CD8-positive, alpha-beta memory T cell (primary cell): ENCODE measurements at regions not wholly inside any gene's neighbourhood (a gene's known extent, or its start where the extent isn't known, plus 50 kb on each side); places are given as distances from the start of the nearest gene placed in this dataset.
A peak's percentile ranks its signal among the peaks of the same experiment; 100 is the strongest.

Experiments
- CTCF ChIA-PET: fragments of 350-600 bp; sonication (Branson Sonifier 250); formaldehyde crosslinking; loops from one replicate; lab custom pipeline; 2021; ENCODE audit warnings: antibody characterized with exemption; lab: Charles Lee
- POLR2A ChIA-PET: fragments of 350-600 bp; sonication (Branson Sonifier 250); formaldehyde crosslinking; loops from one replicate; lab custom pipeline; 2021; ENCODE audit warnings: antibody characterized with exemption; lab: Charles Lee
- DNase-seq, 5 donors: peaks; one replicate each; pipeline versions ENCODE4 v3.0.0 to v3.0.0-alpha.2; 2020 to 2022; ENCODE audit warnings: mixed read lengths in 1 of 5
- H3K27ac ChIP-seq: one replicate; pipeline ENCODE4 v1.7.0; 2013; ENCODE audit warnings: low read depth, mild to moderate bottlenecking, low read length, moderate library complexity
- H3K27me3 ChIP-seq: 2 replicates; pipeline ENCODE4 v1.7.0; 2013; ENCODE audit warnings: low read length, mild to moderate bottlenecking; ENCODE audit not compliant: insufficient read depth, poor library complexity, severe bottlenecking
- H3K36me3 ChIP-seq: 2 replicates; pipeline ENCODE4 v1.7.0; 2013; ENCODE audit warnings: mild to moderate bottlenecking, low read length, moderate library complexity; ENCODE audit not compliant: insufficient read depth
- H3K4me1 ChIP-seq: 2 replicates; pipeline ENCODE4 v1.7.0; 2013; ENCODE audit warnings: mild to moderate bottlenecking, low read length, moderate library complexity; ENCODE audit not compliant: insufficient read depth
- H3K4me3 ChIP-seq: 2 replicates; pipeline ENCODE4 v1.7.0; 2013; ENCODE audit warnings: mild to moderate bottlenecking, low read length
- H3K9me3 ChIP-seq: 2 replicates; pipeline ENCODE4 v1.7.0; 2013; ENCODE audit warnings: mild to moderate bottlenecking, low read length
- H3K27ac Mint-ChIP-seq, 8 donors: one replicate each; pipeline ENCODE4 v1.8.0; 2020 to 2021; ENCODE audit warnings: mixed read lengths in 8 of 8, mild to moderate bottlenecking in 6 of 8, inconsistent platforms in 3 of 8, moderate library complexity in 3 of 8
- H3K27me3 Mint-ChIP-seq, 2 donors: one replicate each; pipeline ENCODE4 v1.8.0; 2020 to 2021; ENCODE audit warnings: mixed read lengths in 2 of 2, mild to moderate bottlenecking in 1 of 2, moderate library complexity in 1 of 2
- H3K36me3 Mint-ChIP-seq, 3 donors: one replicate each; pipeline ENCODE4 v1.8.0; 2020 to 2021; ENCODE audit warnings: mixed read lengths in 3 of 3, inconsistent platforms in 1 of 3, mild to moderate bottlenecking in 1 of 3
- H3K4me1 Mint-ChIP-seq, 3 donors: one replicate each; pipeline ENCODE4 v1.8.0; 2020 to 2021; ENCODE audit warnings: mixed read lengths in 3 of 3, inconsistent platforms in 1 of 3, mild to moderate bottlenecking in 1 of 3
- H3K4me3 Mint-ChIP-seq, 7 donors: one replicate each; pipeline ENCODE4 v1.8.0; 2020 to 2021; ENCODE audit warnings: mixed read lengths in 7 of 7, mild to moderate bottlenecking in 6 of 7, moderate library complexity in 4 of 7, inconsistent platforms in 2 of 7
- H3K9me3 Mint-ChIP-seq, 5 donors: one replicate each; pipeline ENCODE4 v1.8.0; 2020 to 2022; ENCODE audit warnings: mixed read lengths in 5 of 5, mild to moderate bottlenecking in 3 of 5, moderate library complexity in 2 of 5, inconsistent platforms in 1 of 5

DNA sequence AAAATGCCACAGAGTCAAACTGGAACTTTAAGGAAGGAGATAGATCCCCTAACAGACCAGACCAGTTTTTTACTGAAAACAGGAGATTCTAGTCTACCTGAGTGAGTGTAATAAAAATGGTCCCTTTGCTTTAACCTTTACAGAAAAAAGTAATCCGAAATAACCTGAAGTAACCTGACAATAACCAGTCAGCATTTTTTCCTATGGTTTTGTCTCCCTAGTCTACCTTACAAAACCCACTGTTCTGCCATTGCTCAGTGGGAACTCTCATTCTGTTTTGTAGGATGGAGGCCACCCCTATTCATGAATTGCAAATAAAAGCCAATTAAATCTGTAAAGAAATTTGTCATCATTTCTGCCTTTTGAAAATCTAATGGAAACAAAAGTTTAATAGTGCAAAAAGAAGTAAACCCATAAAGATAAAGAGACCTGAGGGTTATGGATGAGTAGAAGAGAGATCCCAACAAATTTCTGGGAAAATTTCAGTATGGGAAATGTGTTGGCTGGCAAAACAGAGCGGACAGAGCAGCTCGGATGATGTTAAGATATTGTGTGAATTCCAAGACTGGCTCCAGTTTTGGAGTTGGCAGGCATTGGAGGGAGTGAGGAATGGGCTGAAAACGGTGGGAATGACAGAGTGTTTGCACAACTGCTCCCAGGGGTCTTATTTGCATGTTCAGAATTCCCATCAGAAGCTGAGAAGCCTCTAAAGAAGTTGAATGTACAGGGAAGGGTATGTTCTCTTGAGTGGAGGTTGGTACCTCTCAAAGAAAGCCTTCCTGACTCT lies 104.7 kb upstream of the RALGAPA2 start:
- no peak for DNase-seq
- H3K27ac Mint-ChIP-seq: no peak overlapping the region
- Histone ChIP-seq H3K36me3 (no peaks in the 10 kb centered on the region), H3K4me1 (no peaks in the 10 kb centered on the region), H3K27me3 (no peaks in the 10 kb centered on the region), H3K27ac (no peak overlapping the region), H3K4me3 (no peak overlapping the region), H3K9me3 (no peaks in the 10 kb centered on the region)
- ChIA-PET POLR2A (no interaction called here), CTCF (no interaction called here)
- no peaks in the 10 kb centered on the region for H3K9me3 Mint-ChIP-seq
- no peak overlapping the region for H3K4me3 Mint-ChIP-seq
- no peaks in the 10 kb centered on the region for H3K36me3 Mint-ChIP-seq
- H3K4me1 Mint-ChIP-seq: no peaks in the 10 kb centered on the region
- peaks cover 14 to 42% of the 10 kb centered on the region in 2 donors for H3K27me3 Mint-ChIP-seq

GRCh38 chr20:20815711-20816455 lies 103.4 kb upstream of the RALGAPA2 start:
- H3K4me1 Mint-ChIP-seq: no peaks in the 10 kb centered on the region
- H3K27ac Mint-ChIP-seq: peak overlapping the region in 1 of 8 donors; percentile 33
- no peaks in the 10 kb centered on the region for H3K36me3 ChIP-seq
- no peaks in the 10 kb centered on the region for H3K4me1 ChIP-seq
- H3K4me3 Mint-ChIP-seq: no peak overlapping the region
- H3K4me3 ChIP-seq: no peak overlapping the region
- no peaks in the 10 kb centered on the region for H3K9me3 ChIP-seq
- H3K27me3 ChIP-seq: no peaks in the 10 kb centered on the region
- H3K9me3 Mint-ChIP-seq: no peaks in the 10 kb centered on the region
- H3K27me3 Mint-ChIP-seq: peaks cover 14 to 44% of the 10 kb centered on the region in 2 donors
- ChIA-PET POLR2A (no interaction called here), CTCF (no interaction called here)
- DNase-seq: no peak
- no peaks in the 10 kb centered on the region for H3K36me3 Mint-ChIP-seq
- H3K27ac ChIP-seq: no peak overlapping the region

GRCh38 chr20:20814685-20815084 lies 102.2 kb upstream of the RALGAPA2 start:
- H3K9me3 ChIP-seq: no peaks in the 10 kb centered on the region
- H3K27me3 Mint-ChIP-seq: peaks cover 10 to 39% of the 10 kb centered on the region in 2 donors
- ChIA-PET POLR2A (no interaction called here), CTCF (no interaction called here)
- H3K27ac Mint-ChIP-seq: no peak overlapping the region
- no peaks in the 10 kb centered on the region for H3K4me1 ChIP-seq
- DNase-seq: no peak
- H3K4me1 Mint-ChIP-seq: no peaks in the 10 kb centered on the region
- no peak overlapping the region for H3K4me3 Mint-ChIP-seq
- no peaks in the 10 kb centered on the region for H3K36me3 ChIP-seq
- H3K27ac ChIP-seq: no peak overlapping the region
- H3K9me3 Mint-ChIP-seq: no peaks in the 10 kb centered on the region
- no peaks in the 10 kb centered on the region for H3K36me3 Mint-ChIP-seq
- no peaks in the 10 kb centered on the region for H3K27me3 ChIP-seq
- H3K4me3 ChIP-seq: no peak overlapping the region

DNA sequence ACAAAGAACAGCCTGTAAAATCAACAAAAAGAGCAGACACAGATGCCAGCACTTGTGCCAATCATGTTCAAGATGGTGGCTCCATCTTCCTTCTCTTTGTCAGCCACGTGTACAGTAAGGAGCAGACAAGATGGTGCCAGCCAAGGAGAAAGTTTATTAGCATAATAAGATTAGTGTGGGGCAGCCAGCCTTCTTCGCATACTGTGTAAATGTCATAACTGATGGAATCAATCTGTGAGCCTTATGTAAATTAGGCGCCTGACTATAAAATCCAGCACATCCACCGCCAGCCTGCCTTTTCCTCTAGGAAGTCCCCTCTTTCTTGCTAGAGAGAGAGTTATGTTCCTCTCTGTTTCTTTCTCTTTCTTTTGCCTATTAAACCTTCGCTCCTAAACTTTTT lies 99.7 kb upstream of the RALGAPA2 start:
- no peaks in the 10 kb centered on the region for H3K9me3 Mint-ChIP-seq
- POLR2A ChIA-PET: no interaction called here
- no peak for DNase-seq
- Histone ChIP-seq H3K36me3 (no peaks in the 10 kb centered on the region), H3K4me3 (no peak overlapping the region), H3K27ac (no peak overlapping the region), H3K27me3 (no peaks in the 10 kb centered on the region), H3K4me1 (no peaks in the 10 kb centered on the region), H3K9me3 (no peaks in the 10 kb centered on the region)
- H3K36me3 Mint-ChIP-seq: no peaks in the 10 kb centered on the region
- H3K27me3 Mint-ChIP-seq: peaks cover 8 to 27% of the 10 kb centered on the region in 2 donors
- no peak overlapping the region for H3K27ac Mint-ChIP-seq
- H3K4me3 Mint-ChIP-seq: no peak overlapping the region
- CTCF ChIA-PET: no interaction called here
- H3K4me1 Mint-ChIP-seq: no peaks in the 10 kb centered on the region

GRCh38 chr20:20808016-20808415 lies 95.6 kb upstream of the RALGAPA2 start:
- no peak for DNase-seq
- H3K9me3 Mint-ChIP-seq: no peaks in the 10 kb centered on the region
- no peaks in the 10 kb centered on the region for H3K36me3 ChIP-seq
- H3K4me1 ChIP-seq: no peaks in the 10 kb centered on the region
- H3K9me3 ChIP-seq: no peaks in the 10 kb centered on the region
- peaks cover 10 to 34% of the 10 kb centered on the region in 2 donors for H3K27me3 Mint-ChIP-seq
- no peaks in the 10 kb centered on the region for H3K27me3 ChIP-seq
- no peaks in the 10 kb centered on the region for H3K4me1 Mint-ChIP-seq
- CTCF ChIA-PET: no interaction called here
- H3K36me3 Mint-ChIP-seq: no peaks in the 10 kb centered on the region
- no peak overlapping the region for H3K27ac Mint-ChIP-seq
- POLR2A ChIA-PET: no interaction called here
- H3K4me3 Mint-ChIP-seq: no peak overlapping the region
- no peak overlapping the region for H3K27ac ChIP-seq
- H3K4me3 ChIP-seq: no peak overlapping the region

DNA sequence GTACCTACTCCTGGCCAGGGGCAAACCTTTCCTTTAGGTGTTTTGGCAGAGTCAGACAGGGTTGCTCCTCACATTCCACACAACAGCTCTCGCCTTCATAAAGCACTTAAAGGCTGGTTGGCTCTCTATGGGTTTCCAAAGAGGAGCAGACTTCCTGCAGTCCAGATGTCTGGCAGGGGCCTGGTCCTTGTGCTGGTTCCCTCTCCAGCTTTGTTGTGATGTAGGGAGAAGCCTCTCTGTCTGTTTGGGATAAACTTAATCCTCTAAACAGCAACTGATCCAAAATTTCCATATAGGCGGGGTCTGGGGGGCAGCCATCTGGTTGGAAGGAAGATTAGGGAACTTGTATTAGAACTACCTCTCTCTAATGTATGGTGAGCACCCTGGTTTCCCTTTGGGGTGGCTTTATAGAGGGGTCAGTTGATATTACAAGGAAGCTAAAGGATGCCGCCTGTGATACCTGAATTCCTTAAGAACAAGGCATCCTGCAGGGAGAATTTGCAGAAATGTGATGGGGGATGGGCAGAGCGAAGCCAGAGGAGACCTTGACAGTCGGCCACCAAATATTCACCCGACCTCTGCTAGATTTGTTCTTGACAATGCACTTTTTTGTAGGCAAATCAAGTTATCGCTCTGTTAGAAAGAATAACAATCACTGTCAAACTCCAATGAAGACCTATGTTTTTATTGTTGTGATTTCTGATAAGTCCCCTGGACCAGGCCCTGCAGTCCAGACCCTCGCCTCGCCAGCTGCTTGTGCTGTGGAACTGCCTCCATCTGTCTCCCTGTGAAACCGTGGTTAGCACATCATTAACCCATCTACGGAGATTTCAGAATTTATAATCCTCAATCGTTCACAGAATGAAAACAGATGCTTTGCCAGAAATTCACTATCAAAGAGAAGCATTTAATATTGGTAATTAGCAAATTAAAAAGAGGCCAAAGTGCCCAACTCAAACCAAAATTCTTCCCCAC lies 94.0 kb upstream of the RALGAPA2 start:
- Mint-ChIP-seq H3K27ac (no peak overlapping the region), H3K9me3 (no peaks in the 10 kb centered on the region), H3K4me3 (no peak overlapping the region), H3K27me3 (peaks cover 12 to 28% of the 10 kb centered on the region in 2 donors), H3K4me1 (no peaks in the 10 kb centered on the region), H3K36me3 (no peaks in the 10 kb centered on the region)
- Histone ChIP-seq H3K36me3 (no peaks in the 10 kb centered on the region), H3K4me1 (no peaks in the 10 kb centered on the region), H3K4me3 (no peak overlapping the region), H3K27me3 (no peaks in the 10 kb centered on the region), H3K27ac (no peak overlapping the region), H3K9me3 (no peaks in the 10 kb centered on the region)
- CTCF ChIA-PET: no interaction called here
- no peak for DNase-seq
- POLR2A ChIA-PET: no interaction called here

DNA sequence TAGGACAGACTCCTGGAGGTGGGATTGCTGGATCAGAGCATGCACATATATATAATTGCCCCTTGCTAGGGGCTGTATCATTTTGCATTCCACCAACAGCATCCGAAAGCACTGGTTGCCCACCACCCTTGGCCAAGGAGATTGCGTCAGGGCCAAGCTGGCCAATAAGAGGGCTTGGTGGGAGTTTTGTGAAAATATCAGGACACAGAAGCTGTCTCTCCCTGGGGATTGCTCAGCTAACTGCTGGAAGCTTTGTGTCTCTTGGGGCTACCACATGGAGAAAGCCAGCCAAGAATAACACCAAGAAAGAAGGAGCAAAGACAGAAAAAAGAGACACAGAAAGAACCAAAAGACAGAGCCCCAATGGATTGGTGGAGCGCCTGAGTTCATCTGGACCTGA lies 90.6 kb upstream of the RALGAPA2 start:
- Histone ChIP-seq H3K4me3 (no peak overlapping the region), H3K27ac (no peak overlapping the region), H3K4me1 (no peaks in the 10 kb centered on the region), H3K9me3 (no peaks in the 10 kb centered on the region), H3K36me3 (no peaks in the 10 kb centered on the region), H3K27me3 (no peaks in the 10 kb centered on the region)
- no peaks in the 10 kb centered on the region for H3K4me1 Mint-ChIP-seq
- H3K36me3 Mint-ChIP-seq: no peaks in the 10 kb centered on the region
- no peak overlapping the region for H3K27ac Mint-ChIP-seq
- H3K27me3 Mint-ChIP-seq: peaks cover 12 to 24% of the 10 kb centered on the region in 2 donors
- no peaks in the 10 kb centered on the region for H3K9me3 Mint-ChIP-seq
- DNase-seq: no peak
- H3K4me3 Mint-ChIP-seq: no peak overlapping the region
- ChIA-PET CTCF (no interaction called here), POLR2A (no interaction called here)

DNA sequence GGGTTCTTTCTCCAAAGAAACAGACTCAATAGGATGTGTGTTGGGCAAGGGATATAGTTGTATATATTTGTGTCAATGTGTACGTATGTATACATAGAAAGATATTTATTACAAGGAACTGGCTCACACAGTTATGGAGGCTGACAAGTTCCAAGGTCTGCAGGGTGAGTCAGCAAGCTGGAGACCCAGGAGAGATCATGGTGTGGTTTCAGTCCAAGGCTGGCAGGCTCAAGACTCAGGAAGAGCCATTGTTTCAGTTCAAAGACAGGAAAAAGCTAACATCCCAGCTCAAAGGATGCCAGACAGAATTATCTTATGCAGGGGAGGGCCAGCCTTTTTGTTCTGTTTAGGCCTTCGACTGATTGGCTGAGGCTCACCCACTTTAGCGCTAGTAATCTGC lies 89.9 kb upstream of the RALGAPA2 start:
- H3K36me3 ChIP-seq: no peaks in the 10 kb centered on the region
- Mint-ChIP-seq H3K4me1 (no peaks in the 10 kb centered on the region), H3K9me3 (no peaks in the 10 kb centered on the region), H3K27me3 (peaks cover 10 to 24% of the 10 kb centered on the region in 2 donors), H3K4me3 (no peak overlapping the region), H3K36me3 (no peaks in the 10 kb centered on the region), H3K27ac (no peak overlapping the region)
- H3K9me3 ChIP-seq: no peaks in the 10 kb centered on the region
- H3K27ac ChIP-seq: no peak overlapping the region
- CTCF ChIA-PET: no interaction called here
- H3K4me3 ChIP-seq: no peak overlapping the region
- no peaks in the 10 kb centered on the region for H3K27me3 ChIP-seq
- no peaks in the 10 kb centered on the region for H3K4me1 ChIP-seq
- no peak for DNase-seq
- POLR2A ChIA-PET: no interaction called here
